OCI-LY1 (cell line): ENCODE measurements at regions not wholly inside any gene's neighbourhood (a gene's known extent, or its start where the extent isn't known, plus 50 kb on each side); places are given as distances from the start of the nearest gene placed in this dataset.

ENCODE experiments used
- EZH2 ChIP-seq: fragments of 200-600 bp; sonication (generic), shearing (Covaris generic); IDR thresholded peaks from 2 replicates; pipeline ENCODE4 v1.8.0; 2017; ENCODE audit warnings: borderline replicate concordance, mixed run types, mild to moderate bottlenecking, antibody characterized with exemption, low read length, moderate library complexity, mixed read lengths
- TF ChIP-seq, protein P1 (sequence below): fragments of 200-600 bp; sonication (generic), shearing (Covaris generic); IDR thresholded peaks from 2 replicates; pipeline ENCODE4 v1.5.1; 2017; ENCODE audit warnings: mild to moderate bottlenecking, antibody characterized with exemption, low read length, moderate library complexity, mixed read lengths

DNA sequence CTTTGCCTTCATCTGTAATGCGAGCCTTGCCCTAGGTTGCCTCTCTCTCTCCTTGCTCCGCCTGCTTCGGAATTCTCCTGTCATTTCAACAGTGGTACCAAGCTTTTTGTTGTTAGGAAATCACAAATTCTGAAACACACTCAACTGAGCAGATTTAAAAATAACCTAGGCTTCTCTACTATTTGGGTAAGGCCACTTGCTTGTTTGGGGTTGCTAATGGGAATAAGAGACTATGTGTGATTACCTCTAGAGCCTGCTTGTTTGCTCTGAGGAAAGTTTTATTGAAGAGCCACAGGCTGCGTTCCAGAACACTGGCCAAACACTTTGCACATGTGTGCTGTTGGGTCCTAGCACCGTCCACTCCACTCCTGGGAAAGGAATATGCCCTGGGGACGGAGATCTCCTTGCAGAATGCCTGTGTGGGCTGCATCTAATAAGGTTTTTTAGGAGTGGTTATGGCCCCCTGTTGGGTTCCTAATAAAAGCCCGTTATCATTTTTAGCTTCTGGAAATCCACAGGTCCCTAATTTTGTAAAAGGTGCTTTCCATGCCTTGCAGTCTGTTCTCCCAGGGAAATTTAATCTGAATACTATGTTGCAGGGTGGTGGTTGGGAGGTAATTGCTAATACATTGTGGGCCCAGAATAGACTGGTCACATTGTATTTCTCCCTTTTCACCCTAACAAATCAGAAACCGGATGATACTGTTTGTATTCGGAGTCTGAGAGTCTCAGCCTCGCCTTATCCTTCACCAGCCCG is 68.7 kb upstream of the KLF6 start:
- TF ChIP-seq, protein P1, sequence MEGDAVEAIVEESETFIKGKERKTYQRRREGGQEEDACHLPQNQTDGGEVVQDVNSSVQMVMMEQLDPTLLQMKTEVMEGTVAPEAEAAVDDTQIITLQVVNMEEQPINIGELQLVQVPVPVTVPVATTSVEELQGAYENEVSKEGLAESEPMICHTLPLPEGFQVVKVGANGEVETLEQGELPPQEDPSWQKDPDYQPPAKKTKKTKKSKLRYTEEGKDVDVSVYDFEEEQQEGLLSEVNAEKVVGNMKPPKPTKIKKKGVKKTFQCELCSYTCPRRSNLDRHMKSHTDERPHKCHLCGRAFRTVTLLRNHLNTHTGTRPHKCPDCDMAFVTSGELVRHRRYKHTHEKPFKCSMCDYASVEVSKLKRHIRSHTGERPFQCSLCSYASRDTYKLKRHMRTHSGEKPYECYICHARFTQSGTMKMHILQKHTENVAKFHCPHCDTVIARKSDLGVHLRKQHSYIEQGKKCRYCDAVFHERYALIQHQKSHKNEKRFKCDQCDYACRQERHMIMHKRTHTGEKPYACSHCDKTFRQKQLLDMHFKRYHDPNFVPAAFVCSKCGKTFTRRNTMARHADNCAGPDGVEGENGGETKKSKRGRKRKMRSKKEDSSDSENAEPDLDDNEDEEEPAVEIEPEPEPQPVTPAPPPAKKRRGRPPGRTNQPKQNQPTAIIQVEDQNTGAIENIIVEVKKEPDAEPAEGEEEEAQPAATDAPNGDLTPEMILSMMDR: no peak
- no peak for TF ChIP-seq EZH2
